ENCODE measurements at regions not wholly inside any gene's neighbourhood (a gene's known extent, or its start where the extent isn't known, plus 50 kb on each side); places are given as distances from the start of the nearest gene placed in this dataset.

DNA sequence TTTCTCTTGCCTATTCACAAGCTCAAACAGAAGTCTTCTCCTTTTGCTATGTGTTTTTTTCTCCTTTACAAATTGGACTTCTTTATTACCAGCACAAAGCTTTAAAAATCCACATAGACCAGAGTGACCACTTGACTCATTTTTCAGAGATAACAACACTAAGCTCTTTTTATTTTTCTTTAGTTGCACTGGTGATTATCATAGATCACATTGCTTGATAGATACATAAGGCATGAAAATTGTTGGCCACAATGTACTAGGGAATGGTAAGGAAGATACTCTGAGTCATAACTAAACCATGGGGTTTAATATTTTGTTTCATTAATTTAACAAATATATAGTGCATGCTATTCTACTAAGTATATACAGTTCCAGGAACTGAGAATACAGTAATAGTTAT, 159.0 kb downstream of the GASK1B start:
- H3K9me3 Mint-ChIP-seq = no peaks in the 10 kb centered on the region
- H3K27me3 Mint-ChIP-seq = peaks cover 0 to 4% (median 0%) of the 10 kb centered on the region in 3 donors

DNA sequence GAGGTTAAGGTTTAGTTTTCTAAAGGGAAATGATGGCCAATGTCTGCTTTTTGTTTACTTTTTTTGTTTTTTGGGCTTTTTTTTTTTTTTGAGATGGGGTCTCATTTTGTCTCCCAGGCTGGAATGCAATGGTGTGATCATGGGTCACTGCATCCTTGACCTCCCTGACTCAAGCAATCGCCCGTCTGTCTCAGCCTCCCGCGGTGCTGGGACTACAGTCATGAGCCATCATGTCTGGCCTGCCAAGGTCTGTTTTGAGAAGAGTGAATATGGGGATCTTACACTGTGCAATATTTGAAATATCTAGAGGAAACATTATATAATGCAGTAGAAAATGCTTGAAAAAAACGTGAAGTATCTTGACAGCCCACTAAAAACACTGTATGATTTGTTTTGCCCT, 162.5 kb downstream of the GASK1B start:
- Mint-ChIP-seq H3K4me1 (no peaks in the 10 kb centered on the region), H3K4me3 (no peak overlapping the region), H3K36me3 (no peaks in the 10 kb centered on the region), H3K9me3 (peaks cover 0 to 2% (median 0%) of the 10 kb centered on the region in 7 donors), H3K27me3 (peaks cover 0 to 6% (median 0%) of the 10 kb centered on the region in 3 donors), H3K27ac (no peak overlapping the region)
- no peak for ATAC-seq (ENCODE audit: low read depth in 2 of 2)
- DNase-seq = no peak

More for the DNA sequence above, 159.0 kb downstream of the GASK1B start:
- DNase-seq = no peak
- no peak overlapping the region for H3K27ac Mint-ChIP-seq
- H3K4me1 Mint-ChIP-seq = no peaks in the 10 kb centered on the region
- H3K36me3 Mint-ChIP-seq = no peaks in the 10 kb centered on the region
- no peak for ATAC-seq (ENCODE audit: low read depth in 2 of 2)
- H3K4me3 Mint-ChIP-seq = no peak overlapping the region

DNA sequence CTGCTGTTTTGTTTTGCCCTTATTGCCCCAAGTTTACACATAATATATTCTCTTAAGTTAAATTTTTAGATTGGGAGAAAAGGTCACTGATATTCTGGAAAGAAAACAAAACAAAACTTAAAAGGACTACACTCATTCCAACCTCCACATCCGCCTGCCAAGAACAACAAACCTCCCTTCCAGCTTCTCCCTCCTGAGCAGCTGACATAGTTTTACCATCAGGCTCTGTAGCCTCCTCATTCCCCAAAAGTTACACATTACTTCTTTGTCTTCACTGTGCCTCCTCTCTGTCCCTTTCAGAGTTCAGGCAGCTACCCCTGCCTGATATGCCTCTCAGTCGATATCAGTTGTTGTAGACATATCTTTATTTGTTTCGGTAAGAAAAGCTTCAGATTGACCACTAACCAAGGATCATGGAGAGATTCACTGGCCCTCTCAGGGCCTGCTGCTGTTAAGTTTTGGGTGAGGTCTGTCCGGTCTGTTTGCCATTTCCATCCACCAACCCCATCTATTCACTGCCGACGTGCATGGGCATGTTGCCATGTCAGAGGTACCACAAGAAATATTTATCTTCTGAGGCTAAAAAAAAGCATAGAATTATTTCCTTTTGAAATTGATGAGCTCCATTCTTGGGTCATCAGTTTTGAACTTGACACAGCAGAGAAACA, 164.1 kb downstream of the GASK1B start:
- H3K4me3 Mint-ChIP-seq = no peak overlapping the region
- no peak for ATAC-seq (ENCODE audit: low read depth in 2 of 2)

DNA sequence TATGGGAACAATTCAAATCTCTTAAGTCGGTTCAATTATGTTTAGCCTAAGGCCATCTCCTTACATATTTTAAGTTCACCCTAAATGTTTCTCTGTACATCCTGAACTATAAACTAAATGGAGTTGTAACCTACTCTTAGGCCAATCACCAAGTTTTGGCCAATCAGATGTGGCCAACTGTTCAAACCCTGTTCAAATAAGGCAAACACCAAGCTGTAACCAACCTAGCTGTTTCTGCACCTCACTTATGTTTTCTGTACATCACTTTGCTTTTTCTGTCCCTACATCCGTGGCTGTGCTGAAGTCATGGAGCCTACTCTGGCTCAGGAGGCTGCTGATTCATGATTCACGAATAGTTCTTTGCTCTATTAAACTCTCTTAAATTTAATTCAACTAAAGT, 165.3 kb downstream of the GASK1B start:
- ATAC-seq (ENCODE audit: low read depth in 2 of 2) = no peak
- no peak overlapping the region for H3K4me3 Mint-ChIP-seq
- H3K36me3 Mint-ChIP-seq = no peaks in the 10 kb centered on the region
- no peaks in the 10 kb centered on the region for H3K4me1 Mint-ChIP-seq
- H3K27ac Mint-ChIP-seq = no peak overlapping the region
- no peak for DNase-seq
- H3K9me3 Mint-ChIP-seq = peaks cover 0 to 2% (median 0%) of the 10 kb centered on the region in 7 donors
- peaks cover 0 to 12% (median 0%) of the 10 kb centered on the region in 3 donors for H3K27me3 Mint-ChIP-seq

More for the DNA sequence above, 164.1 kb downstream of the GASK1B start:
- Mint-ChIP-seq H3K9me3 (peaks cover 0 to 2% (median 0%) of the 10 kb centered on the region in 7 donors), H3K27me3 (peaks cover 0 to 12% (median 0%) of the 10 kb centered on the region in 3 donors), H3K4me1 (no peaks in the 10 kb centered on the region), H3K27ac (no peak overlapping the region), H3K36me3 (no peaks in the 10 kb centered on the region)
- no peak for DNase-seq

DNA sequence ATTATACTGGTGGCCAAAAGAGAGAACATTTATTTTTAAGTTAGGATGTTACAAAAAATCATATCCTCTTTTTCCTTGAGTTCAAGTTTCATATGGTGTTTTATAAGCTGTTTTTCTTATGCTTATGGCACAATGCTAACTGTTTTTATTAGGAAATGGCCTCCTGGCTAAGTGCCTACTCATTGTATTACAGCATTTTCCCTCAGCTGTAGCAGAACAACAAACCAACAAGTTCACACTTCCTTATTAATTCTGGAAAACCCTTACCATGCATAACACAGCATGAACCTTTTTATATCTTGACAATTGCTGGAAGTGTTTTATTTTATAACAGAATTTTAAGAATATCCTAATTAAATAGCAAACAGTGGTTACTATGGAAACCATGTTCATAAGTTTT, 165.8 kb downstream of the GASK1B start:
- H3K27me3 Mint-ChIP-seq = peaks cover 0 to 12% (median 0%) of the 10 kb centered on the region in 3 donors
- DNase-seq (no peak), ATAC-seq (ENCODE audit: low read depth in 2 of 2) (no peak)
- H3K27ac Mint-ChIP-seq = no peak overlapping the region
- no peaks in the 10 kb centered on the region for H3K36me3 Mint-ChIP-seq
- no peaks in the 10 kb centered on the region for H3K4me1 Mint-ChIP-seq
- H3K4me3 Mint-ChIP-seq = no peak overlapping the region
- H3K9me3 Mint-ChIP-seq = peaks cover 0 to 2% (median 0%) of the 10 kb centered on the region in 7 donors

DNA sequence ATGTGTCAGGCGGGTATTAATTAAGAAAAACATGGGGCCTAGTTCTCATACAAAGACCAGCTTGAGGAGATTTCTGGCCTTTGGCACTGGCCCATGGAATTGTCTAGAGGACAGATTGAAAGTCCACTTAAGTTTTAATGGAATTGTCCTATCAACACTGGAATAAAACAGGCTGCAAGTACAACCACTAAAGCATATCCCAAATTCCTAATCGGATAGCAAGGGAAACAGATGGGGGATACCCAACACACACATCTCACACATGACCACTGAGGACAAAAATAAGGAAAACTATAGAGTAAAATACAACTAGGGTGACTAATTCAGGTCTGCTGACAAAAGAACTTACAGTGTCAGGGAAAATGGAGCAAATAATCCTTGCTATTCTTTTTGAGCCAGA, 167.8 kb downstream of the GASK1B start:
- Mint-ChIP-seq H3K4me1 (no peaks in the 10 kb centered on the region), H3K9me3 (peaks cover 0 to 2% (median 0%) of the 10 kb centered on the region in 7 donors), H3K27me3 (peaks cover 0 to 10% (median 0%) of the 10 kb centered on the region in 3 donors), H3K36me3 (no peaks in the 10 kb centered on the region), H3K27ac (no peak overlapping the region), H3K4me3 (no peak overlapping the region)
- ATAC-seq (ENCODE audit: low read depth in 2 of 2) (no peak), DNase-seq (no peak)

DNA sequence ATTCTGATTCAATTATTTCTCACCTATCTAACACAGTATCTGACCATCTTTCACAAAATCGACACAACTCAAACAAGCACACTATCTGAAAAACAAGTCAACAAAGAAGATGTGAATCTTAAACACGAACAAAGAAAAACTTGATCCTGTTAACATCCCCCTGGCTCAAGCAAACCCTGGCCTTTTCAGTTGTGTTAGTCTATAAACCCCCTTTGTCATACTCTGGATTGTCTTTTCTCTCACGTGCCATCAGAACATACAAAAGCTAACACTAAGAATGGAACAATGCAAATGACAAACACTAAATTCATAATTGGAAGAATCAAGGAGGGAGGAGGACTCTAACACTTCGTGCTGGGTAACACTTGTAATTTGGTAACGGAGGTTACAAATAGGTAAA, 168.7 kb downstream of the GASK1B start:
- Mint-ChIP-seq H3K9me3 (peaks cover 0 to 2% (median 0%) of the 10 kb centered on the region in 7 donors), H3K27ac (no peak overlapping the region), H3K36me3 (no peaks in the 10 kb centered on the region), H3K4me3 (no peak overlapping the region), H3K27me3 (peaks cover 0 to 8% (median 0%) of the 10 kb centered on the region in 3 donors), H3K4me1 (no peaks in the 10 kb centered on the region)
- DNase-seq = no peak
- ATAC-seq (ENCODE audit: low read depth in 2 of 2) = no peak

DNA sequence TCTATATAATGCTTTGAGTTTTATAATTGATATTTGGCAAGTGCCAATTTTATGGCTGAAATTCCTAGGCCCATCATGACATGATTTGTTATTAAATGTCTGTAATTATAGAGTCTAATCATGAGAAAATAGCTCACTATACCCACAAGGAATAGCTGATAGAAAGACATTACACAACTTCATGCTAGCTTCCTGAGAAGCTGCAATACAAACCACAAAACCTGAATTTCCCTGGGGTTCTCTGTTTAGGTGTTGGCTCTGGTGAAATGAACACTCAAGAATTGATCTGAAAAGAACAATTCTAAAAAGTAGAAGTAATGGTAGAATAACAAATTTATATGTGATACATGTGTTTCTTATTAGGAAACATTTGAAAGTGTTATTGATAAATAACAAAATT, 169.6 kb downstream of the GASK1B start:
- Mint-ChIP-seq H3K9me3 (no peaks in the 10 kb centered on the region), H3K4me1 (no peaks in the 10 kb centered on the region), H3K27ac (no peak overlapping the region), H3K27me3 (peaks cover 0 to 8% (median 0%) of the 10 kb centered on the region in 3 donors), H3K4me3 (no peak overlapping the region), H3K36me3 (no peaks in the 10 kb centered on the region)
- no peak for DNase-seq
- ATAC-seq (ENCODE audit: low read depth in 2 of 2) = no peak

DNA sequence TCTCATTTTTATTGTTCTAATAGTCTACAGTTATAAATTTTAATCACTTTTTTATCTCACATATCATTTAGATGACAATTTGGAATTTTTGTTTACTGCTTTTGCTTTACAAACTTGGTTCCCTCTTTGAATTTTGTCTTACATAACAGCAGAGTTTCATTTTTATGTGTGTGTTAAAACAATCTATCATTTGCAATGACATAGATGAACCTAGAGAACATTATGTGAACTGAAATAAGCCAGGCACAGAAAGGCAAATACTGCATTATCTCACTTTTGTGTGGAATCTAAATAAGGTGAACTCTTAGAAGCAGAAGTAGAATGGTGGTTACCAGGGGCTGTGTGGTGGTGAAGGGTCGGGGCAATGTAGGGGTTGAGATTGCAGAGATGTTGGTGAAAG, 170.7 kb downstream of the GASK1B start:
- no peak for DNase-seq
- Mint-ChIP-seq H3K4me1 (no peaks in the 10 kb centered on the region), H3K27ac (no peak overlapping the region), H3K36me3 (no peaks in the 10 kb centered on the region), H3K9me3 (no peaks in the 10 kb centered on the region), H3K4me3 (no peak overlapping the region), H3K27me3 (peaks cover 0 to 8% (median 0%) of the 10 kb centered on the region in 3 donors)
- no peak for ATAC-seq (ENCODE audit: low read depth in 2 of 2)

DNA sequence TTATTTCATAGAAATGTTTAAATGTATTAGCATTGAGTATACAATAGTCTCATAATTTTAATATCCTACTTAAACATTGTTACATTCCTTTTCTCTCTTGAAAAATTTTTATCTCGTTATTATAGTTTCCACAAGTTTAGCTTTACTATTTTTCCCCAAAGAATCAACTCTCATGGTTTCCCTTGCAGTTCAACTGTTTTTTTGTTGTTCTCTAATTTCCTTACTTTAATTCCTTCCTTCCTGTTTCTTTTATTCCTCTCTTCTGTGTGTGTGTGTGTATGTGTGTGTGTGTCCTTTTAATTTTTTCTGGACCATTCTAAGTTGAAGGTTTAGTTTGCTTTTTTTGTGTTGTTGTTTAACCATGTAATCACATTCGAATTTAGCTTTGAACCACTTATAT, 171.1 kb downstream of the GASK1B start:
- no peak overlapping the region for H3K4me3 Mint-ChIP-seq
- no peak overlapping the region for H3K27ac Mint-ChIP-seq
- H3K4me1 Mint-ChIP-seq = no peaks in the 10 kb centered on the region
- peaks cover 0 to 8% (median 0%) of the 10 kb centered on the region in 3 donors for H3K27me3 Mint-ChIP-seq
- DNase-seq = no peak
- no peak for ATAC-seq (ENCODE audit: low read depth in 2 of 2)
- no peaks in the 10 kb centered on the region for H3K36me3 Mint-ChIP-seq
- no peaks in the 10 kb centered on the region for H3K9me3 Mint-ChIP-seq

DNA sequence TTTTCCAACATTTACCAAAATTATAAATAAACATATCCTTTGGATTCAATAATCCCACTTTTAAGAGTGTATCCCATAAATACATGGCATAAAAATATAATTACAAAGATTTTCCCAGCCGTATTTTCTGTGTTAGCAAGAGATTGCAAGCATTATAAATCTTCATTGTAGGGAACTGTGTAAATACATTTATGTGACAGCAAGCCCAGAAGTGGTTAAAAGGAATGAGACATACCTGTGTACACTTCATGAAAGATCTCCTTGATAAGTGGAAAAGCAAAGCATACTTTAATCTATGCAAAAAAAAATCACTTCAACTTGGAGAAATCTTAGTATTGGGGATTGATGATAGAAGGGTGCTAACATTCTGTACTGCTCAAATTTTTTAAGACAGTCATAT, 173.1 kb downstream of the GASK1B start:
- Mint-ChIP-seq H3K9me3 (no peaks in the 10 kb centered on the region), H3K36me3 (no peaks in the 10 kb centered on the region), H3K27me3 (no peaks in the 10 kb centered on the region), H3K27ac (peak overlapping the region in 1 of 6 donors; percentile 31), H3K4me1 (no peaks in the 10 kb centered on the region), H3K4me3 (no peak overlapping the region)
- DNase-seq (no peak), ATAC-seq (ENCODE audit: low read depth in 2 of 2) (no peak)

DNA sequence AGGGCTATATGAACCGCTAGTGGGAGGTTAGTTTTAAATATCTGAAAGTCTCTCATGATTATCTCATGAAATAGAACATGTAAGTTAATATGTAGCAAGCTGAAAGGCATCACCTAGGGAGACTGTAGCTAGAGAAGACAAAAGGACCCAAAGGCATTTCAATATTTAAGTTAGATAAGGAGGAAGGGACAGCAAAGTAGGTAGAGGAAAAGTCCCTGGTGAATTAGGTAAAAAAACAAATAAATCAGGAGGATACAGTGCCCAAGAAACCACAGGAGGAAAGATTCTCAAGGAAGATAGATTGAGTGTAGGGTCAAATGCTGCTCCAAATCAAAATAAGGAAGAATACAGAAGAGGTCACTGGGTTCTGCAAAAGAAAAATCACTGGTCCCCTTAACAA, 175.5 kb downstream of the GASK1B start:
- Mint-ChIP-seq H3K27ac (no peak overlapping the region), H3K4me3 (no peak overlapping the region), H3K4me1 (no peaks in the 10 kb centered on the region), H3K9me3 (no peaks in the 10 kb centered on the region), H3K36me3 (no peaks in the 10 kb centered on the region), H3K27me3 (peaks cover 0 to 5% (median 0%) of the 10 kb centered on the region in 3 donors)
- DNase-seq = no peak
- no peak for ATAC-seq (ENCODE audit: low read depth in 2 of 2)

DNA sequence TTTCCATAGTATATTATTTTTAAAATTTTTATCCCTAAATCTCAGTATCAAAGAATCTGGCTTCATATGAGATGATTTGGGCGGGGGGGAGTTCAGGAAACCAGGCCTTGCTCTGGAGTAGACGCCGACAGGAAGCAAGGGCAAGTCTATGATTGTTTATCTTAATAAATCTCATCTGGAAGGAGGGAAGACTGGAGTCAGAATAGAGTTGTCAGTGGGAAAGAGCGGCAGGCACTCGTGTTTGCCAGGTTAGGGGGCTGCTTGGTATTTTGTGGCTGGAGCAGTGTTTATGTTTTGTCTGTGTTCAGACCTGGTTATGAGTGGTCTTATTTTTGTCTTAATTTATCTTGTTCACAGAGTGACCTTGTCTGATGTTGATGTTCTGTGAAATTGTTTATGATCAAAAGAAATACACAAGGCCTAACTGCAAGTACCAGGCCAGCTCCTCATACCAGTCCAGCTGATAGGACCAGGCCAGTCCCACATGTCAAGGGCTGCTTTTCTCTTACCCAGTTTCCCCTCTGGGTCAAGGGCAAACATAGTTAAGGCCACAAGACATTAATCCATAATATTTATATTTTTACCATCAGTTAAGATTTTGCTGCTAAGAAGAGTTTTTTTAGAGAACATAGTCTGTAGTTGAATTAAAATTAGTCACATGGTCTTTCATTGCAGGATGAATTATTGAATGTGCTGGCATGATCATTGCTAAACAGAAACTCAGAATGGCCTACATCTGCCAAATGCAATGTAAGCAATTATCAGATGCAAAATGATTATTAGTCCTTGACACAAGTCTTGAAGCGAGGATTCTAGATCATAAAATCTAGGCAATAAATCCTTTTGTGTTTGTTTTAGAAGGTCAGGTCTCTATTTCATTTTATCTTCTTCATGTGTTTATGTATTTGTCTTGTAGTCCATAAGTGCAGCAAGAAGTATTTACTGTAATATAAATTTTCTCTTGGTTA, 176.5 kb downstream of the GASK1B start:
- H3K36me3 Mint-ChIP-seq = no peaks in the 10 kb centered on the region
- H3K9me3 Mint-ChIP-seq = no peaks in the 10 kb centered on the region
- no peaks in the 10 kb centered on the region for H3K4me1 Mint-ChIP-seq
- no peak overlapping the region for H3K27ac Mint-ChIP-seq
- no peak overlapping the region for H3K4me3 Mint-ChIP-seq
- peaks cover 0 to 5% (median 0%) of the 10 kb centered on the region in 3 donors for H3K27me3 Mint-ChIP-seq
- DNase-seq (no peak), ATAC-seq (ENCODE audit: low read depth in 2 of 2) (no peak)

DNA sequence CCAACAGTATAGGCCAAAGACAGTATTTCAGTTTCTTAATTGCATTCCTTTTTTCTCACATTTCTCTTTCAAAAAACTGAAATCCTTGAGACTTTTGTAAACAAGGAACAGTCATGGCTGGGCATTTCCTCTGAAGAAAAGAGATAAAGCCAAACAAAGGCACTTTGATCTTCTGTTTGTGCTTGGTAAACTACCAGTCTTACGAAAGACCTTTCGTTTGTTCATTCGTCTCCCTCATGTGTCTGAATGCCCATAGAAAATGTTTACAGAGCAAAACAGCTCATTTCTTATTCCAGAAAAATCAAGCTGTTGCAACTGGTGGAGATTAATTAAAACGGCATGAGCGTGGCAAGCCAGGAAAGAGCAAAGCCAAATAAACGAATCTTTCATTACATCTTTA, 178.0 kb downstream of the GASK1B start:
- Mint-ChIP-seq H3K4me1 (no peaks in the 10 kb centered on the region), H3K9me3 (no peaks in the 10 kb centered on the region), H3K27me3 (peaks cover 0 to 5% (median 0%) of the 10 kb centered on the region in 3 donors), H3K4me3 (no peak overlapping the region), H3K27ac (no peak overlapping the region), H3K36me3 (no peaks in the 10 kb centered on the region)
- no peak for DNase-seq
- no peak for ATAC-seq (ENCODE audit: low read depth in 2 of 2)
